Activated T-helper 1 cell treated with Interleukin-2 at 50 U/mL for 16 hours (primary cell): ENCODE measurements at regions not wholly inside any gene's neighbourhood (a gene's known extent, or its start where the extent isn't known, plus 50 kb on each side); places are given as distances from the start of the nearest gene placed in this dataset.
A peak's percentile ranks its signal among the peaks of the same experiment; 100 is the strongest.

Source experiments
- DNase-seq: peaks from one replicate; pipeline ENCODE4 v3.0.0-alpha.2; 2020; ENCODE audit warnings: low read depth

- no peak for DNase-seq
Observed at GRCh38 chr14:106846218-106846617, 1319.8 kb downstream of the TMEM121 start.

DNA sequence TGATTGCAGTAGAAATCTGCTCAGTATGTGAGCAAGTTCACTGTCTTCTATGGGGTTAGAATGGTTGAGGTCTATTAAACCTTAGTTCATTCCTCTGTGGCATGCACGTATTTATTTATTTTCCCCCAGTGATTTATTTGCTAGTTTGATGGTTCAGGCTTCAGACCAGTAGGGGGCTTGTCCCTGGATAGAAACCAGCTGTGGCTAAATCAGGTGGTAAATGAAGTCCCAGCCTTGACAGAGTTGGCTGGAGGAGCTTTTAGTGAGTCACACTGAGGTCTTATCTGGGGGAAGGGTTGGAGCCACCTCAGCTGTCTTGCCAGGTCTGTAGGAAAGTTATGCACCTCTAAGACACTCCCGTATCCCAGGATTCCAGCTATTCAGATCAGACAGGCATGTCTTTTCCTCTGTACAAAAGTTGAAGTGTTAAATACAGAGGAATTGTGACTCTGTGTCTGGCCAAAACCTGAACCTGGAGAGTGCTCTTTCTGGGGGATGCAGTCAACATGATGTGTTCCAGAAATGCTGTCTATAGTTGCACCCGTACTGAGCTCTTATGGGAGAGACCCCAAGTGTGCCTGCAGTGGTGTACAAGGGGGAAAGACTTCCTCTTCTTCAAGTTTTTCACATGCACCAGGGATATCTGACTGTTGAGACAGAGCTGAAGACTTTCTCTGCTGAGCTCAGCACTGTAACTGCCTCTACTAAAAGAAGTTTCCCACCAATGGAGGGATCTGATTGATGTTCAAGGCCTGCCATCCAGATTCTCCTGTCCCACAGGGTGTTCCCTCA, 1322.1 kb downstream of the TMEM121 start:
- no peak for DNase-seq

DNA sequence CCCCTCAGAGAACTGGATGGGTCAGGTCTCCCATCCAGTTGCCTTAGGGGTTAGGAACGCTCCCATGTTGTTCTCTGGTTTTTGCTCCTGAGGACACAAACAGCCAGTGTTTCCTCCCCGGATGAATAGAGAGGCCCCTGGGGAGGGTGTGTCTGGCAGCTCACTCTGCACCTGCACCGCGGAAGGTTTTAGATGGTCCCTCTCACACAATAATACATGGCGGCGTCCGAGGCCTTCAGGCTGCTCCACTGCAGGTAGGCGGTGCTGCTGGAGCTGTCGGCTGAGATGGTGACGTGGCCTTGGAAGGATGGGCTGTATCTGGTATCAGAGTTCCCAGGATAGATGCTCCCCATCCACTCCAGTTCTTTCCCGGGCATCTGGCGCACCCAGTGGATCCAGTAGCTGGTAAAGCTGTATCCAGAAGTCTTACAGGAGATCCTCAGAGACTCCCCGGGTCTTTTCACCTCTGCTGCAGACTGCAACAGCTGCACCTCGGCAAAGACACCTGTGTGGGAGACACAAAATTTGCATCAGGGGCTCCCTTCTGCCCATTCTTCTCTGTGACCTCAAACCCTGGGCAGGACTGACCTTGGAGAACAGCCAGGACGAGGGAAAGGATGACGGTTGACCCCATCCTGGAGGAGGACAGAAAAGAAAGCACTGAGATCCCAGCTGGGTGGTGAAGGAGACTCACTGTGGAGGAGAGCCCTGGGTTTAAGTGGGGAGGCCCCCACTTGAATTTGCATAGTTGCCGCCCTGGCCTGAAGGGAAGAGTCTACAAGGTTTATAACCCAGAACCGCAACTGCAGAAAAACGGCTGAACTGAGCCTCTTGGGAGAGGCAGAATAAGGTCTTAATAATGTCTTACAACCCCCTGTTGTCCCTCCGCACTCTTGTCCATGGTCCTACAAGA, 1324.8 kb downstream of the TMEM121 start:
- no peak for DNase-seq

DNA sequence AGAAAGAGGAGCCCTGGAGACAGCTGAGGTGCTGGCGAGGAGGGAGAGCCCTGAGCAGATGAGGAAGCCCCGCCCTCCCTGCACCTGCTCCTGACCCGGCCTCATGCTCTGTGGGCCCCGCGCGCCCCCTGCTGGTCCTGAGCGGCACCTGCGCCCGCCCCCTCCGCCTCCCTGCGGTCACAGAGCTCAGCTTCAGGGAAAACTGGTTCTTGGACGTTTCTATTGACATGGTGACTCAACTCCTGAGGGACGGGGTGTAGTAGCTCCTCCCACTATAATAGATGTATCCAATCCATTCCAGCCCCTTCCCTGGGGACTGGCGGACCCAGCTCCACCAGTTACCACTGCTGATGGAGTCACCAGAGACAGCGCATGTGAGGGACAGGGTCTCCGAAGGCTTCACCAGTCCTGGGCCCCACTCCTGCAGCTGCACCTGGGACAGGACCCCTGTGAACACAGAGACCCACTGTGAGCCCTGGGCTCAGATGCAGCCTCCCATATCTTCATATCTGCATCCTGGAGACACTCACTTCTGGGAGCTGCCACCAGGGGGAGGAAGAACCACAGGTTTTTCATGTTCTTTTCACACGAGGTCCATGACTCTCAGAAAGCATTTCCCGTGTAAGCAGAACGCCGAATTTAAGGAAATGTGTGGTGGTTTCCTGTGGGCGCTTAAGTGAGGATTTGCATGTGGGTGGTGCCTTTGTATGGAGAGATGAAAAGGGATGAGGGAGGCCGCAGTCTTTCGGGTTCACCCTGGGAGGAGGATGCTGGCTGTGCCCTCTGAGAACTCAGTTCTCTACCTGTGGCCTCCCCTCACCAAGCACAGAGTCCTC, 1346.4 kb downstream of the TMEM121 start:
- peak; percentile 74 for DNase-seq

- no peak for DNase-seq
Observed at GRCh38 chr14:106874350-106874749, 1348.0 kb downstream of the TMEM121 start.

DNA sequence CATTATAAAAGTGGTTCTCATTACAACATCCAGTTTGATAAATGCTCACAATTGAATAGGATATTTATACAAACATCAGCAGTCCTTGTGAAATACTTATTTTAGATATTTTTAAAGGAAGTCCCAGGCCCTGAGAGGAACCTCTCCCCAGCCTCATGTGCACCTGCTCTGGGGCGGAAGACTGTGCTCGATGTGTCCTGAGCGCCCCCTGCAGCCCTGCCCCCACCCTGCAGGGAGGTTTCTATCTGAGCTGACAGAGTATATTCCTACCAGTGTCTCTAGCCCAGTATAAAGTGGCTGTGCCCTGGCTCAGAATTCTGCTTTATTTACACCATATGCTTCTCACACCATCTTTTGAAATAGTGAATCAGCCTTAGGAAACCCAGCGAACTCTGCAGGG, 1349.1 kb downstream of the TMEM121 start:
- no peak for DNase-seq

GRCh38 chr14:106876711-106877110, 1350.3 kb downstream of the TMEM121 start:
- no peak for DNase-seq

DNA sequence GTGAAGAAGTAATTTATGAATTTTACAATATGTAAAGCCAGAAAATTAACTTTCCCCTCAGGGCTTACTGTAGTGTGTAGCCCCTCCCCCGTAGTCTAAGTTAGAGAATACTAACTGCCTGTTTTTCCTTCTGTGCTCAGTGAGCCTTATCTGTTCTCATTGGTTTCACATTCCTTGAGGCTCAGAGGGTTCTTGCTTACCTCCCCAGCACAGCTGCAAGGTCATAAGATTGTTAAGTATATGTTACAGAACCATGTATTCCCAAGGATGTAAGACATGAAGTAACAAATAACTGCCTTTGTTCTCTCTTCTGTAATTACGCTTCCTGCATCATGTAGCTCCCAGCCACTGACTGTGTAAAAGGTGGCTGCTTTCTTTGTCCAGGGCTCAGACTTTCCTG, 1351.1 kb downstream of the TMEM121 start:
- no peak for DNase-seq

GRCh38 chr14:106879241-106879640, 1352.9 kb downstream of the TMEM121 start:
- DNase-seq = no peak

DNA sequence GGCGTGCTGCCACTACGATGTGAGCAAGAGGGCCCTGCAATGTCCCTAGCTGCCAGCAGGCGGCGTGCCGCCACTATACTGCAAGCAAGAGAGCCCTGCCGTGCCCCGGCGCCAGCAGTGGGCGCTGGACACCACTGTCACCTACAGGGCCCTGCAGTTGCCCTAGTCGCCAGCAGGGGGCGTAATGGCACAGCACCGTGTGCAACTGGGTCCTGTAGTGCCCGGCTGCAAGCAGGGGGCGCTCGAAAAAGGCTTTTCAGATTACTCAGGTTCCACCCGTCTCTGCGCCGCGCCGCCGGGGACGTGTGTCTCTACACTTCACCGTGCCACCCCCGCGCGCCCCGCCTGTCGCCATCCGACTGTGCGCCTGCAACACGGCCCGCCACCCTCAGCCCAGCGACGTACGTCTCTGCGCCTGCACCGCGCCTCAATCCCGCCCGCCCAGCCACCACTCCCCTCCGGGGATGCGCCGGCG, 1356.9 kb downstream of the TMEM121 start:
- no peak for DNase-seq
